Activated CD8-positive, alpha-beta memory T cell treated with anti-CD3 and anti-CD28 coated beads, Interleukin-2, amount 50 U/mL, for 1 hour (primary cell): ENCODE measurements at regions not wholly inside any gene's neighbourhood (a gene's known extent, or its start where the extent isn't known, plus 50 kb on each side); places are given as distances from the start of the nearest gene placed in this dataset.

Experiments
- DNase-seq: peaks from one replicate; pipeline ENCODE4 v3.0.0-alpha.2; 2020; ENCODE audit errors: extremely low read depth

DNA sequence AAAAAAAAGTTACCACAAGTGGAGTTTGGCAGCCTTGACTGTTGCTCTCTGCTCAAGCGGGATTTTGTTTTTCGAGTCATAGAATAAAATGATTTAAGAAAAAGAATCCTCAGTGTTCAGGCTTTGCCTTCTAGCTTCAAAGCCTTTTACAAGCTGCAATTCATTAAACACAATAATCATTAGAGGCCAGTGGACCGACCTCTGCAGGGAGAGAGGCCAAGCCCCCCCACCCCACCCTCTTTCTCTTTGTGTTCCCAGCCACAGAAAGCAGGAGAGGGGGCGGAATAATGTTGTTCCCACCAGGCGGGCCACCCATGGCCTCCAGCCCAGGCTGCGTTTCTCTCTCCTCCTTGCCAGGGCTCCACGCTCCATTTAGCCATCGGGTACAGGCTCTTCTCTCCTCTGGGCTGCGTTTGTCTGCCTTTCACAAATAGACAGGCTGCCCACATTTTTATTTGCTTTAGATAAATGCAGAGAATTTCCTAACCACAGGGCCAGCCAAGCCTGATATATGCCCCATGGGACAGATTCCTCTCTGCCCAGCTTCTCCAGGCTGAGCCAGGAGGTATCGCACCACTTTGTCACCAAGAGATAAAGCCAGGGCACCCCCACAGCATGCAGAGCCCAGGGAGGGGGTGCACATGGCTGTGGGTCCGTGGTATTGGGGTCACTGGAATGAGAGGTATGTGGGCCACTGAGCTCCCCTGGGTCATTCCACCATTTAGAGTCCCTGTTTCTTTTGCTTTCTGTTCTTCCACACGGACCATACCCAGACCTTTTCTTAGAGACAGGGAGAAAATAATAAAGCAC is 318.8 kb downstream of the PIK3R1 start:
- DNase-seq, result no peak

DNA sequence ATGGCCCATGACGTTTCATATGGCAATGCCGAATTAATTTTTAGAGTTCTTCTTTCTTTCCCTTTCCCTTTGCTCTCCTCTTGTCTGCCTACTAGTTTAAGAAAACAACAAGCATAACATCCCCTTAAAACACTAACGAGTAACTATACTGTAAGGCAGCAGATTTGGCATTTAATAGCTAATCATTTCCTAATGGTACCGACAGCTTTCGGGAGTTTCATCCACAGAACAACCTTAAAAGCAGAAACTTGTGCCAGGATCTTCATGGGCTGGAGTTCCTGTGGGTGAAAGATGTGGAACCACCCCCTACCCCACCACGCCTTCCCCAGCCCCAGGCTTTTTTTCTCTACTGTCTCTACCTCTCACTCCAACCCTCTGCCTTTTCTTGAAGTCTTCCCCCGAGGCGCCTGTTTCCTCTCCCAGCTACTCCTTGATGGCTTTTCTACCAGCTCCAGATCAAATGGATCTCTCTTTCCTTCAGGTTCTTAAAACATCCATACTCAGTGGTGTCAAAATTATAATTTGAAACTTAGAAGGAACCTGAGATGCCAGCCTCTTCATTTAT is 319.5 kb downstream of the PIK3R1 start:
- no peak for DNase-seq

DNA sequence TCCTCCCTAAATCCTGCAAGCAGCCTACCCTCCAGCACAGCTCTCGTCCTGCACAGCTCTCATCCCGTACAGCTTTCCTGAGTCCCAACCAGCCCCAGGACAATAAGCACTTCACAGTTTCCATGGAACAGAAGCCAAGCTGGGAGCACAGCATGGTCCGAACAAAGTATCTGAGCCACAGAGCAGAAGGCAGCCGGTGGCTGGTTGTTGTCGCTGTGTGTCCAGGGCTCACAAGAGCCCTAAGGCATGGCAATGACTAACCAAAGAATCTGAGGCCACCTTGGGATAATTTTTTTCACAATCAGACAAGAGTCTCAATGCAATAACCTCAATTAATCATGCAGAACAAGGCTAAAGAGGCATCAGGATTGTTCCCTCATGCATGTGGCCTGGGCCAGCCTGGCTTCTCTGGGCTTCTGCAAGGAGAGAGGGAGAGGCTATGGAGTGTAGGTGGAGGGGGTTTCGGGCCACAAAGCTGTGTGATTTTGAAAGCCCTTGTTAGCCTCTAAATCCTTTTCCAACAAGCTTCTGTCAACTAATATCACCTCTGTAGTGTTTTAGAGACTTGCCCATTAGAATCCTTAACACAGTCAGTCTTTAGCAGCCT is 323.4 kb downstream of the PIK3R1 start:
- DNase-seq, result no peak

DNA sequence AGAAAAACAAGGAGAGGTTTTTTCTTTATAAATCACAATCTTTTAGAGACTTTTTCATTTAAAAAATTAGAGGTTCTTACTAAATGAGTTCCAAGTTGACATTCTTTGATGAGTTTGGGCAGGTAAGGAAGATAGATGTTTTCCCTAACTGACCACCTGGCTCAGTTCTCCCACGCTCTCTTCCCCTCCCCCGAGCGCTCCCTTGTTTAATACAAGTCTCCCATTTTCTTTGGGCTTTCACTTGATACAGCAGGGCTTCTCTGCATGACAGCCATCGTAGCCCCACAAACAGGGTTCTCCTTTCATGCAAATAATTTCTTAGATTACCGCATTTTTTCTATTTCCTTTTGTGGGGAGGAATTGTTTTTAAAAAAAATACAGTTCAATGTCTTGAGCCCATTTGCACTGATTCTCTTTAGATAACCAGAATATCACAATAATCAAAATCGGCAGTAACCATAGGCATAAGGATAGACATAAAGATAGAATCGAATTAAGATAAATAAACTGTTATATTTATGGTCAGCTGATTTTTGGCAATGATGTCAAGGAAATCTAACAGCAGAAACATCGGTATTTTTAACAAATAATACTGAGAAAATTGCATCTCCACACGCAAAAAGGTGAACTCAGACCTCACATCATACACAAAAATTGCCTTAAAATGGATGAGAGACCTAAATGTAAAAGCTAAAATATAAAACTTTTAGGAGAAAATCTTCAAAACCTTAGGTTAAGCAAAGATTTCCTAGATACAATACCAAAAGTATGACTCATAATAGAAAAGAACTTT is 325.4 kb downstream of the PIK3R1 start:
- DNase-seq, result no peak

DNA sequence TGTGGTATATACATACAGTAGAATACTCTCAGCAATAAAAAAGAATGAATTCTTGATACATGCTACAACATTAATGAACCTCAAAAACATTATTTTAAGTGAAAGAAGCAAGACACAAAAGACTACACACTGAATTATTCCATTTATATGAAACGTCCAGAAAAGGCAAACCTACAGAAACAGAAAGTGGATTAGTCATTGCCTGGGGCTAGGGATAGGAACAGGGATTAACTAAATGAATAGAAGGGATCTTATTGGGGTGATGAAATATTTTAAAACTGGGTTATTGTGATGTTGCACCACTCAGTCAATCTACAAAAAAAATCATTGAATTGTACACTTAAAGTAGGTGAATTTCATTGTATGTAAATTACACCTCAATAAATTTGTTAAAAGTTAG is 326.7 kb downstream of the PIK3R1 start:
- DNase-seq, result no peak

DNA sequence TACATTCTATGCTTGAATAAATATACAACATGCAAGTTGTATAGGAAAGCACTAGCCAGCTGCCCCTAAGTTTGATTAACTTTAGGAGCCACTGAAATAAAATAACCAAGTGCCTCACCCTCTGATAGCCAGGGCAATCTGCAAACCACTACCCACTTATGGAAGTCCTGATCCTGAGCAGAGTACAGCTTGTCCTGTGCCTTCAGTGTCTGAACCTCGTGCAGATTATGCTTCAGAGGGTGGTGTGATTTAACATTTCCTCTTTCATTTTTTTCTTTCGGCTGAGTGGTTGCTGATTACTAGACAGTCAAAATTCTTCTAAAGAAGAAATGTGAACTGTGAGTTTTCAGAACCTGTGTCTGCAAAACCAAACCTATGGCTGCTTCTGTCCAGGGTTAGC is 327.7 kb downstream of the PIK3R1 start:
- DNase-seq, result no peak

DNA sequence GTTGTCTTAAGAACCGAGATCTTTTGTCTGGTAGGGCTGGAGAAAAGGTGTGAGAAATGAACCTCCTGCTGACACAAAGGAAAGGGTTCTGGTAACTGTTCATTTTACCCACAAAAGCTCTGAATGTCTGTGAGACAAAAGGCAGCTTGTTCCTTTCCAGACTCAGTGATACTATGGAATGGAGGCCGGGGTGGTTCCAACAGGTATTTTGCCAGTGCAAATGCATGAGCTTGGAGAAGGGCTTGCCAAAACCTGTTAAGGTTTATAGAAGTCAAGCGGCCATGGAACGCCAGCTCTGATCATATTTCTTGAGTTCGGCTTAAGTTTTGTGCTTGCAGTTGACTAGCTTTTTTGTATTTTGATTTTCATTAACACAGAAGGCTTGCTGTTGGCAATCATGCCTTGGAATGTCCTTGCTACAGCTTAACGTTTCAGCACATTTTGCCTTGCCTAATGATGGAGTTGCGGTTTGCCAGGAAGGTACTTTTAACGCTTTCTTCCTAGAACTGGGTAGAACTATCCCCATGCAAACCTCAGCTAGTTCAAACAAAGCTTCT is 328.6 kb downstream of the PIK3R1 start:
- DNase-seq, result no peak

DNA sequence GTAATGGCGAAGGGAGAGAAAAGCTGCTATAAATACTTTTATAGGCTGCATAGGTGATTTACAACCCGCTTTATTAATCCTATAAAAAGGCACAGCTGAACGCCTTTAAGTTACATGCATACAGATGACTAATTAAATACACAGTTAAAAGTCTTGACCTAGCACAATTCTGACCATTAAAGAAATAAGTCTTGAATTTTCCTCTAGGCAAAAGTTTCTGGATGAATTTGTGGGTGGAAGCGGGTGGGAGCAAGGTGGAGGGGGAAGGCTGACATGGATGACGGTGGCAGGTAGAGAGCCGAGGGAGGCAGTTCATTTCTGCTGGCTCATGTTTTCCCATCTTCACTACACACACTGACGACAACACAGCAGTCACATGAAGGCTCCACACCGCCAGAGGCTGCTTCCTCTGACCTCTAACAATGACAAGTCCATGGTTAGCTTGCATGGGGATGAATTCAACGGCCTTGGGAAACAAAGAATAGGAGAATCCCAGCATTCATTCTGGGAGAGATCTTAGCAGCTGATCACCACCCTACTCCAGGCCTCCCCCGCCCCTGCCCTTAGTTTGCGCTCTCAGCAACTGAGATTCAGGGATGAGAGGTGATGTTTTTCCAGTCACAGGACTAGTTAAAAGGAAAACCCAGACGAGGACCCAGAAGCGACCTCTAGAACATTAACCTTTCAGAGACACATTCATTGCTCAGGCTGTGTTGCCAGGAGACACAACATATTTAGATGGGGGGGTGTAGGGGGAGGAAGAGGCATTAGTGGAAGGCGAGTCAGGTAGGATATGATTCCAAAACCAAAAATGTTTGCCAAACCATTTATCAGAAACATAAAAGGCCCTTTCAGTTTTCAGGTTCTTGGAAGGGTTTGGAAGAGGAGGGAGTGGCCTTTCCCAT is 329.3 kb downstream of the PIK3R1 start:
- no peak for DNase-seq

DNA sequence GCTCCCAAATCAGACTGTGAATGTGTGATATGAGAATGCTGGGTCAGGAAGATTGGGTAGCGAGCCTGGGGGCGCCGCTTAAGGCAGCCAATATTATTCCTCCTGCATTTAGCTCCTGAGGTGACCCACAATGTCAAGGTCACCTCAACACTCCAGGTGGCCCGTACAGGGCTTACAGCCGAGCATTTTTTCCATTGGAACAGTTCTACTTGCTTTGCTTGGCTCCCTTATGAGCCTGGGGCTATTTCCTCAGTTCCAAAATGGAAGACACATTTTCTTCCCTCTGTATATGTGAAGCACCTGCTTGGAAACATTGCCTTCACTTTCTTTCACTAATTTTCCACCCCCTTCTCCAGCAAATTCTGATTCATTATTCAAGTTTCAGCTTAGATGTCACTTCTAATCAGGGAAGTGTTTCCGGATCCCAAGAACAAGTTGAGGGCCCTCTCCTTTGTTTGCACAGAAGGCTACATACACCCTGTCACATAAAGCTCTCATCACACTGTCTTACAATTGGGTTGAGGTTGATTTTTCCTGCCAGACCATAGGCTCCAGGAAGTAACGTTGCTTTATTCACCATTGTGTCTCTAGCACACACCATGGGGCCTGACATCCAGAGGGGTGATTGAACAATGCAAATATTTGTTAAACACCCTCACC is 330.2 kb downstream of the PIK3R1 start:
- DNase-seq, result no peak

DNA sequence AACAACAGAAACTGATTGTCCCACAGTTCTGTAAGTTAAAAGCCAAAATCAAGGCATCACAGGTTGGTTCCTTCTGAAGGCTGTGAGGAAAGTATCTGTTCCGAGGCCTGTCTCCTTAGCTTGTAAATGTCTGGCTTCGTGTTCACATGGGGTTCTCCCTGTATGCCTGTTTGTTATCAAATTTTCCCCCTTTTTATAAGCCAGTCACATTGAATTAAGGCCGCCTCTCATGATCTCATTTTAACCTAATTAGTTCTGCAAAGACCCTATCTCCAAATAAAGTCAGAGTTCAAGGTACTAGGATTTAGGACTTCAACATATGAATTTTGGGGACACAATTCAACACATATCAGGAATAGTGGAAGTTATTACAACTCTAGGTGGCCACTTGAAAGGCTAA is 331.5 kb downstream of the PIK3R1 start:
- DNase-seq, result no peak

DNA sequence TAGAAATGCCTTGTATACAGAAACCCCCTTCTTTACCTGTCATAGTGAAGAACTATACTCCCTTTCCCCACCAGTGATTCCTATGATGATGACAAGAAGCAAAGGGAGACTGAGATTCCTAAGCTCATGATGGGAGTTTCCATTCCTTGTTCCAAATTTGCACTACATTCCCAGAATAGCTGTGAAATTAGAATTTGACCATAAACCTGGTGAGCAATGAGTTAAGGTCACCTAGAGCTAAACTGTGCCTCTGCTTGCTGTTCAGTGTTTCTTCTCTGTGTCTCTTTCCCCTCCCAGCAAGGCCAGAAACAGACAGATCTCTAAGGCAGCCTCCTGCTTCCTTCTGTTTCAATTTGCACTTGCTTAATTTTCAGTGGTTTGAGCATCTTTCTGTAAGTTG is 332.1 kb downstream of the PIK3R1 start:
- no peak for DNase-seq

DNA sequence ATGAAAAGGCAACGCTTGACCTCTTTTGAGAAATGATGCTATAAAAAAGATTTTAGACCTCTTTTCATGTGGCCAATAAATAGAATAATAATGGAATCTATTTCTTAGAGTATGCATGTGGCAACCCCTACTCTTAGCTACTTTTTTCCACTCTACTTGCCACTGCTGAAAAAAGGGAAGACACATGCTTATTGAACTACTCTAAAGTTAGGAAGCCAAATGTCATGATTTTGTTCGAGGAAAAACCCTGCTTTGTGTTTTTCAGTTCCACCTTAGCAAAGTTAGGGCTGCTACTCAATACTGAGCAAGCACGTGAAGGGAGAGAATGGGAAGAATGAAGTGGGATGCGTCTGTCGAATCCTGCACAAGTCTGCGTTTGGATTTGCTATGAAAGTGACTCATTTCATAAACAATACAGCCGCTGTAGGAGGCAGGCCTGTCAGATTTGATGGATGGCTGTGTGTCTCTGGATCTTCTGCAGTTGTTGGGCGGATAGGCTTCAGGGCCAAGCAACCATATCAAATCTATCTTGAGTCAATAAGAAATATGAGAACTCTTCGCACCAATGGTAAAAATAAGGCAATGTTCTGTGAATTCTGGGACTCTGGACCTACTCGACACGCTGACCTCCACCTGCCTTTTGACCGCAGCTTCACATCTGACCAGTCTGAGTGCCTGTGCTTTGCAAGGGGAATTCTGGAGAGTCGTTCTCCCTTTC is 333.6 kb downstream of the PIK3R1 start:
- no peak for DNase-seq

DNA sequence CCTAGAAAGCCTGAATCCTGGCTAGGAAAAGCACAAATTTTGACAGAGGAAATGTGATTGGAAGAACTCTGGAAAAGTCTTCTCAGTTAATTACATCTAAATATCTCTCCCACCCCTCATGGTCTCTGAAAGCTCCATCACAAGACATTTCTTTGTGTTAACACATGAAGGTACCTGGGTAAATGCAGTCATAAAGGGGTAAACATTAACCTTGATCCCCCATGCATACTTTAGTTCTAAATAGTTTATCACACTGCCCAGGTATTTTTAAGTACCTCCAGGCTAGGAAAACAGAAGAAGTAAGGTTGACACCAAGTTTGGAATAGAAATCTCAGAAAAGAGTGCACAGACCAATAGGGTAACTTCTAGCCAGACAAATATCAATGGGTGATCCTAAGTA is 334.5 kb downstream of the PIK3R1 start:
- DNase-seq, result no peak

DNA sequence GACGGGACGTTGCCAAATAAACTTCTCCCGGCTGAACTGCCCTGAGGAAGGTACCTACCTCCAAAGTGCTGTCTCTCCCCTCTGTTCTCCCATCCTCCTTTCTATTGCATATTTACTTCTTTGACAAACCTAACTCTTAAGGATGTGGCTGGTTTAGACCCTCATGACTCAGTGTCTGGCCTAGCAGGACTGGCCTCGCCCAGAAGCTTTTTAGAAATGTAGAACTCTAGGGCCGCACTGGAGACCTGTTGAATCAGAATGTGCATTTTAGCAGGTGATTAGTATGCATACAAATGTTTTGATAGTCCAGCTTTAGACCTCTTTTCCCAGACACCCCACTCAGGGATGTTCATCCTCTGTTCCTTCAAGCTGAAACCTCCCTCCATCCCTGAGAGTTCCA is 335.9 kb downstream of the PIK3R1 start:
- no peak for DNase-seq

DNA sequence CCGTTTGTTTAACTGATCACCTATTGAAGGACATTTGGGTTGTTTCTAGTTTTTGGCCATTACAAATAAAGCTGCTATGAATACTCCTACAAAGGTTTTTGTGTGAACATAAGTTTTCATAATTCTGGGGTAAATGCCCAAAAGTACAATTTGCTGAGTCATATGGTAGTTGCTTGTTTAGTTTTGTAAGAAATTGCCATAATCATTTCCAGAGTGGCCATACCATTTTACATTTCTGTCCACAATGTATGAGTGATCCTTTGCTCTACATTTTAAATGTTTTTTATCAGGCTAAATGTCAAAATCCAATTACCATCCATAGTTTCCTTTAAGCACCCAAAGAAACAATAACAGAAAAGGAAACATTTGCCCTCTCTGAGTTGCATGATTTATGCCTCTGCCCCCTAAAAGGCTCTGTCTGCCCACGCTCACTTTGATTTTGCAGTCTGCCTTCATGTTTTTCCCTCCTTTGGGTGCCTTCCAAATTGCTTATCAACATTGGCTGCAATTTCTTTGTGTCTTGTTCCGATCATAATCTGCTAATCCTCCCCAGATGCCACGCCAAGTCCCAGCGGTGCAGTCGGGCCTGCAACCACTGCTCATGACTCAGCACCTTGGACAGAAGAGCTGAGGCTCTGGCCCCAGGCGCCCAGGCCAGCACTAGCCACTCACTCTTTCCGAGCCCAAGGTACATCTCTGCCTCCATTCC is 339.2 kb downstream of the PIK3R1 start:
- no peak for DNase-seq

DNA sequence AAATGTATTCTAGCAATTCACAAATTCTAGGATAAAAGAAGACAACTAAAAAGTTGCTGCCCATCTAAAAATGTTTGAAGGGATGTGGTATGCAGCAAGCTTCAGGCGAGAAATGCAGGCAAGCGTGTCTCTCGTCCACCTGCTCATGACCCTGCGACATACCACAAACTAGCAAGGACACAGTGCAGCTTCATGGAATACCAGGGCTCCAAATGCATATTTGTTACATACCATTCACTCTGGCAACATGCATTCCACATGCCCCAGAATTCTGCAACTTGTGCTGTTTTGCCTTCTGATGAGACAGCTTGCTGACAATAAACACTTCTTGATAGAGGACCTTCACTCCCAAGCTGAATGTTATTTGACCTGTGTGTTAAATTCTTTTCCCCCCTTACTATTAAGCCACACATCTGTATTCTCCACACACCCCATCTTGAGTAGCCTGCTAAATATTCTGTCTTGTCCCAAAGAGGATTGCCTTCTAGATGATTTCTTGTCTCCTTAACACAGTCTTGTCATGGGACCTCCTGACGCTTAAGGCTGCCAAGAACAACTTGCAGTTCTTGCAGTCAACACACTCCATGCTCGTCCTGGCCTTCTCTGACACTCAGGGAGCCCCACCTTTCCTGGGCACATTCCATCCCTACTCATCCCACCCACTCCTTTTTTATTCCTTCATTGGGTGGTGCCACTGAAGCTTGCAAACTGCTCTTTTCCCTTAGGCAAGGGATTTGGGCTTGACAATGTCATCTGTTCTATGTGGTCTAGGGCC is 340.5 kb downstream of the PIK3R1 start:
- DNase-seq, result no peak

DNA sequence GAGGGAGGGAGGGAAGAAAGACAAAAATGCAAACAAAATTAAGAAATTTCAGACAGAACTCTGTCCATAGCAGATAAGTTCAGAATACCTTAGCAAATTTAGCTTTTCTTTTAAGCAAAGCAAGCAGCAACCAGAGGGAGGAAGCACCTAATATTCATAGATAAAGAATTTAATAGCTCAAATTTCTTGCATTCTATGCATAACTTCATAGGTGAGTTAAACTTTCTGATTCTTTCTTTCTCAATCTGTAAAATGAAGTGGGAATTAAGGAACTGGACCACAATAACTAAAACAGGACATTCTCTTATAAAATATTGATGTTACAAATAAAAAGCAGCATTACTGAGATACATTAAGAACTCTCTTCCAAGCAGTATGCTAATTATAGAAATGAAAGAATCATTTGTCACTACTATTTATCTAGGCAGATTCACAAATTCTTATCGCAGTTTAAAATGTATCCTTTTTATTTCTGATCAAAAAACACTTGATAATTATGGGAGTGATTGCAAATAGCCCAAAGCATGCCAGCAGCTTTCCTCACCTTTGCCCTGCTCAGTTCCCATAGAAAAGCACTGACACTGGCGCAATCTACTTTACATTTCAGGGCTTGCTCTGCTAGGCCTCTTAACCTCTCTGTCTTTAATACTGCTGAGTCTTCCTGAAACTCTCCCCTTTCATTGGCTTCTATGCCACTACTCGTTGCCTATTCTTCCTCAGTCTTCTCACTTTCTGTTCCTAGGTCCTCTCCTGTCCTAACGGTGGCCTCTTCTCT is 341.8 kb downstream of the PIK3R1 start:
- DNase-seq, result no peak

DNA sequence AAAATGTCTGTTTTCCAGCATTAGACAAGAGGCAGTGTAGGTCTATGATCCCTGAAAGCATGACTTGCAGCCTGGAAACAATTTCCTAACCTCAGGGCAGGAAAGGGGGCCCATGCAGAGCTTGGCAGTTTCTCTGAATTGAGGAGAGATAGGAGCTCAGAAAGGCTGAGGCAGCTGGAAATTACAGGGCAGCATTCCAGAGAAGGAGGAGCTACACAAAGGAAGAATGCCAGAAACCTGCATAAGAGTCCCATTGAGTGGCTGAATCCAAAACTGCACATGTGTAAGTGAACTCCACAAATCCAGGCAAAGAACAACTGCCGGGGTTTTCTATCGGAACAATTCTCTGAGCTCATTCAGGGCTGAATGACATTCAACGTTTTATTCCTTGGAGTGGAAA is 346.8 kb downstream of the PIK3R1 start:
- DNase-seq, result no peak
